Natural killer cell (primary cell): ENCODE measurements at regions not wholly inside any gene's neighbourhood (a gene's known extent, or its start where the extent isn't known, plus 50 kb on each side); places are given as distances from the start of the nearest gene placed in this dataset.

Source experiments
- ATAC-seq, 3 donors: fragments of 150-1000 bp in 2 of 3; fragments of 200-7000 bp in 1 of 3; cut with Tn5 transposase; 1 replicate in 1 of 3; 2 replicates in 2 of 3; pipeline ENCODE4 v1.10.0; 2021; ENCODE audit warnings: mild to moderate bottlenecking in 2 of 3, moderate library complexity in 2 of 3
- DNase-seq, 2 donors: peaks; one replicate each; pipeline versions ENCODE4 v3.0.0 to v3.0.0-alpha.2; 2013 to 2021; ENCODE audit warnings: mixed read lengths in 1 of 2
- H3K27ac ChIP-seq: one replicate; pipeline ENCODE4 v1.5.1; 2013; ENCODE audit warnings: mild to moderate bottlenecking, low read length
- H3K27me3 ChIP-seq: one replicate; pipeline ENCODE4 v1.6.1; 2013; ENCODE audit warnings: low read length; ENCODE audit not compliant: control insufficient read depth, insufficient read depth
- H3K36me3 ChIP-seq: one replicate; pipeline ENCODE4 v1.6.1; 2013; ENCODE audit warnings: low read length; ENCODE audit not compliant: control insufficient read depth, insufficient read depth
- H3K4me1 ChIP-seq: one replicate; pipeline ENCODE4 v1.6.1; 2013; ENCODE audit warnings: low read length; ENCODE audit not compliant: control insufficient read depth, insufficient read depth
- H3K4me3 ChIP-seq: one replicate; pipeline ENCODE4 v1.5.1; 2013; ENCODE audit warnings: low read length
- H3K9me3 ChIP-seq: one replicate; pipeline ENCODE4 v1.6.1; 2013; ENCODE audit warnings: low read length; ENCODE audit not compliant: control insufficient read depth, insufficient read depth
- H3K27ac Mint-ChIP-seq, 2 donors: one replicate each; pipeline ENCODE4 v1.8.0; 2022; ENCODE audit warnings: mild to moderate bottlenecking in 2 of 2, mixed read lengths in 2 of 2, moderate library complexity in 1 of 2
- H3K27me3 Mint-ChIP-seq, 2 donors: one replicate each; pipeline ENCODE4 v1.8.0; 2022; ENCODE audit warnings: low read depth in 2 of 2, mixed read lengths in 2 of 2
- H3K36me3 Mint-ChIP-seq: one replicate; pipeline ENCODE4 v1.8.0; 2022; ENCODE audit warnings: mixed read lengths
- H3K4me1 Mint-ChIP-seq, 2 donors: one replicate each; pipeline ENCODE4 v1.8.0; 2022; ENCODE audit warnings: mixed read lengths in 2 of 2
- H3K4me3 Mint-ChIP-seq: one replicate; pipeline ENCODE4 v1.8.0; 2022; ENCODE audit warnings: mild to moderate bottlenecking, moderate library complexity, mixed read lengths
- H3K9me3 Mint-ChIP-seq, 2 donors: one replicate each; pipeline ENCODE4 v1.8.0; 2022; ENCODE audit warnings: mixed read lengths in 2 of 2
- WGBS: methylation state at CpG from one replicate; pipeline ENCODE4 v1.1.7; 2013; ENCODE audit warnings: missing lambda C conversion rate; ENCODE audit not compliant: insufficient coverage; 5-methylcytosine and 5-hydroxymethylcytosine counted together
- intact Hi-C: fragments of 100-400 bp; cut with micrococcal nuclease; formaldehyde crosslinking; loops from one replicate; pipeline ENCODE4 v1.14.2; 2022
- TF ChIP-seq, protein P1 (sequence below): fragments of 200-600 bp; IDR thresholded peaks from one replicate; pipeline ENCODE4 v1.8.0; 2022; ENCODE audit warnings: antibody characterized with exemption

DNA sequence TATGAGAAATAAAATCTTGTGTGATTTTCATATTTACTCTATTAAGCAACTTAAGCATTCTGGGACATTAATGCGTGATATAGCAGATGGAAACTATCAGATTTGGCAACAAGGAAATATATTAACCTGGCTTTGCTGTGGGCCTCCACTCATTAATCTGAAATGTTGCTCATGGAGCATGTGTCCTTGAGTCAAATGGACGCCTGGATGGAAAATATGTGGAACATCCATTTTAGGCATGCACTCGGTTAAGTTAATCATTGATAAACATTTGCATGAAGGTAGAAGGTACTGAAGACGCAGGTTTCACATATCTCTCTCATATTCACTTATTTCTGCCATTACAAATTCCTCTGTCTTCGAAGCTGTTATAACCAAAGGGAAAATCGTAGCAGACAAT, 246.1 kb downstream of the NR2F2 start:
- H3K9me3 Mint-ChIP-seq: no peaks in the 10 kb centered on the region
- H3K4me3 ChIP-seq: no peak overlapping the region
- no peaks in the 10 kb centered on the region for H3K9me3 ChIP-seq
- H3K4me1 ChIP-seq: no peaks in the 10 kb centered on the region
- no peaks in the 10 kb centered on the region for H3K36me3 Mint-ChIP-seq
- H3K36me3 ChIP-seq: no peaks in the 10 kb centered on the region
- ATAC-seq (no peak), DNase-seq (no peak)
- no peak overlapping the region for H3K27ac ChIP-seq
- no peak overlapping the region for H3K27ac Mint-ChIP-seq
- H3K4me1 Mint-ChIP-seq: no peaks in the 10 kb centered on the region
- peaks cover 6 to 8% of the 10 kb centered on the region in 2 donors for H3K27me3 Mint-ChIP-seq
- TF ChIP-seq, protein P1, sequence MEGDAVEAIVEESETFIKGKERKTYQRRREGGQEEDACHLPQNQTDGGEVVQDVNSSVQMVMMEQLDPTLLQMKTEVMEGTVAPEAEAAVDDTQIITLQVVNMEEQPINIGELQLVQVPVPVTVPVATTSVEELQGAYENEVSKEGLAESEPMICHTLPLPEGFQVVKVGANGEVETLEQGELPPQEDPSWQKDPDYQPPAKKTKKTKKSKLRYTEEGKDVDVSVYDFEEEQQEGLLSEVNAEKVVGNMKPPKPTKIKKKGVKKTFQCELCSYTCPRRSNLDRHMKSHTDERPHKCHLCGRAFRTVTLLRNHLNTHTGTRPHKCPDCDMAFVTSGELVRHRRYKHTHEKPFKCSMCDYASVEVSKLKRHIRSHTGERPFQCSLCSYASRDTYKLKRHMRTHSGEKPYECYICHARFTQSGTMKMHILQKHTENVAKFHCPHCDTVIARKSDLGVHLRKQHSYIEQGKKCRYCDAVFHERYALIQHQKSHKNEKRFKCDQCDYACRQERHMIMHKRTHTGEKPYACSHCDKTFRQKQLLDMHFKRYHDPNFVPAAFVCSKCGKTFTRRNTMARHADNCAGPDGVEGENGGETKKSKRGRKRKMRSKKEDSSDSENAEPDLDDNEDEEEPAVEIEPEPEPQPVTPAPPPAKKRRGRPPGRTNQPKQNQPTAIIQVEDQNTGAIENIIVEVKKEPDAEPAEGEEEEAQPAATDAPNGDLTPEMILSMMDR: no peak
- WGBS: 80% methylated on average over 4 of the region's 6 CpGs
- intact Hi-C loops: no loop called here
- no peak overlapping the region for H3K4me3 Mint-ChIP-seq
- H3K27me3 ChIP-seq: no peaks in the 10 kb centered on the region

DNA sequence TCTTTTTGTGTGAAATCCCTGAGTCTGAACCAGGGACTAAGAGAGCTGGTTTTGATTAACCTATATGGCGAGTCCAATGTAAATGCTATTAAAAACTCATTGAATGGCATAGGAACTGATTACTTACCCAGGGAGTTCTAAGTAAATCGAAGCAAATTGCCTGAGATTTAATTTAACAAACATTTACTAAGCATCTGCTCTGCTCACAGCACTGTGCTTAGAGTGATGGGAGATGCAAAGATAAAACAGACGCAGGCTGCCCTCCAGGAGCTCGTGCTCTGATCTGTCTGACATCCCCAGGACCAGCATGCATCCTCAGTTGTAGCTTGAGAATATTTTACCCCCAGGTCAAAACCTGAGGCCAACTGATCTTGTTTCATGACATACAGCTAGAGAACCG, 247.9 kb downstream of the NR2F2 start:
- Histone ChIP-seq H3K9me3 (no peaks in the 10 kb centered on the region), H3K27ac (no peak overlapping the region), H3K4me1 (no peaks in the 10 kb centered on the region), H3K36me3 (no peaks in the 10 kb centered on the region), H3K4me3 (no peak overlapping the region), H3K27me3 (no peaks in the 10 kb centered on the region)
- Mint-ChIP-seq H3K36me3 (no peaks in the 10 kb centered on the region), H3K4me1 (no peaks in the 10 kb centered on the region), H3K27me3 (peaks cover 0 to 5% of the 10 kb centered on the region in 2 donors), H3K9me3 (no peaks in the 10 kb centered on the region), H3K4me3 (no peak overlapping the region), H3K27ac (no peak overlapping the region)
- no peak for ATAC-seq
- WGBS: 82% methylated on average over 4 of the region's 5 CpGs
- TF ChIP-seq, protein P1: no peak
- DNase-seq: no peak
- intact Hi-C loops: no loop called here

DNA sequence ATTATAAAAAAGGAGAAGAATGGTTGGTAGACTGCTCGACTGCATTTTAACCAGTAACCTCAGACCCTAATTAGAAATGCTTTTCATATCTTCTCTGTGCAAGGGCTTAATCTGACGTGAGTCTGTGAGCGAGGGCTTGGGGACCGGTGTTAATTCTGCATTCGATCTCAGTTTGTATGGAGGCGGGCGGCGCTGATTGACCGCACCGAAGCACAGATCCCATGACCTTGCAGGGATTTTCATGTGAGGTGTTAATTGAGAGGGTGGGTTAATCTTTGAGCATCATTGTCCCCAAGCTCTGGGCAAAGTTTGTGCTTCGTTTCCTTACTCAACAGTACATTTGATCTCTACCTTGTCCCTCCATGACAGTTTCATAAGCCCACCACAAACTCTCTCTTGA, 250.9 kb downstream of the NR2F2 start:
- WGBS: 92% methylated on average over 10 of the region's 11 CpGs

DNA sequence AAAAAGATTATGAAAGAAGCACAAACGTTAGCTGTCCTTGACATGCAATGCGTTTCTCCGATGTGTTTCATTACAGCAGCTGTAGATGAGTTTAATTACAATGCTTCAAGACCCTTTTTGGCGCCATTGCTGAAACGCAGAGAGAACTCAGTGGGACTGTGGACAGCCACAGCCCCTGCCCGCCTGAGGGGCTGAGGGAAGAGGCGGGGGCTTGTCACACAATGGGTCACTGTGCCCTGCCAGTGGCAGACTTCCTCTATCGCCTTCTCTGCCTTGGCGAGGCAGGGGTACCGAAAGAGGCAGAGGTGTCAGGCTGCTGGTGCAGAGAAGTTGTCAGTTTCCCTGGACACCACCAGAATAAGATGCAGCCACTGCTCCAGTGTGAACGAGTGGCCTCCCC, 252.0 kb downstream of the NR2F2 start:
- Histone ChIP-seq H3K36me3 (no peaks in the 10 kb centered on the region), H3K4me1 (no peaks in the 10 kb centered on the region), H3K9me3 (no peaks in the 10 kb centered on the region), H3K27ac (no peak overlapping the region), H3K27me3 (no peaks in the 10 kb centered on the region), H3K4me3 (no peak overlapping the region)
- 74% methylated on average over 11 of the region's 11 CpGs for WGBS
- Mint-ChIP-seq H3K4me1 (no peaks in the 10 kb centered on the region), H3K36me3 (no peaks in the 10 kb centered on the region), H3K27ac (no peak overlapping the region), H3K27me3 (peaks cover 3 to 15% of the 10 kb centered on the region in 2 donors), H3K9me3 (no peaks in the 10 kb centered on the region), H3K4me3 (no peak overlapping the region)
- intact Hi-C loops: no loop called here
- TF ChIP-seq, protein P1: no peak
- DNase-seq (no peak), ATAC-seq (no peak)

More for the DNA sequence above, 250.9 kb downstream of the NR2F2 start:
- Histone ChIP-seq H3K27me3 (no peaks in the 10 kb centered on the region), H3K27ac (no peak overlapping the region), H3K4me1 (no peaks in the 10 kb centered on the region), H3K4me3 (no peak overlapping the region), H3K9me3 (no peaks in the 10 kb centered on the region), H3K36me3 (no peaks in the 10 kb centered on the region)
- no peaks in the 10 kb centered on the region for H3K36me3 Mint-ChIP-seq
- H3K27me3 Mint-ChIP-seq: peaks cover 3 to 8% of the 10 kb centered on the region in 2 donors
- intact Hi-C loops: no loop called here
- H3K4me3 Mint-ChIP-seq: no peak overlapping the region
- TF ChIP-seq, protein P1: no peak
- H3K27ac Mint-ChIP-seq: no peak overlapping the region
- DNase-seq: no peak
- no peaks in the 10 kb centered on the region for H3K9me3 Mint-ChIP-seq
- ATAC-seq: no peak
- H3K4me1 Mint-ChIP-seq: no peaks in the 10 kb centered on the region
